NT2/D1 (cell line): ENCODE measurements at regions not wholly inside any gene's neighbourhood (a gene's known extent, or its start where the extent isn't known, plus 50 kb on each side); places are given as distances from the start of the nearest gene placed in this dataset.

ENCODE experiments used
- SUZ12 ChIP-seq: IDR thresholded peaks from 2 replicates; pipeline ENCODE4 v1.6.1; 2011; ENCODE audit not compliant: insufficient read length, insufficient read depth; ENCODE audit errors: extremely low read depth
- YY1 ChIP-seq: IDR thresholded peaks from 2 replicates; pipeline ENCODE4 v1.6.1; 2011; ENCODE audit not compliant: insufficient read length, insufficient read depth

- TF ChIP-seq SUZ12: no peak
- TF ChIP-seq YY1: no peak
These were observed 89.3 kb upstream of the SLC22A23 start for GRCh38 chr6:3546121-3546520.
